ENCODE measurements at regions not wholly inside any gene's neighbourhood (a gene's known extent, or its start where the extent isn't known, plus 50 kb on each side); places are given as distances from the start of the nearest gene placed in this dataset.

DNA sequence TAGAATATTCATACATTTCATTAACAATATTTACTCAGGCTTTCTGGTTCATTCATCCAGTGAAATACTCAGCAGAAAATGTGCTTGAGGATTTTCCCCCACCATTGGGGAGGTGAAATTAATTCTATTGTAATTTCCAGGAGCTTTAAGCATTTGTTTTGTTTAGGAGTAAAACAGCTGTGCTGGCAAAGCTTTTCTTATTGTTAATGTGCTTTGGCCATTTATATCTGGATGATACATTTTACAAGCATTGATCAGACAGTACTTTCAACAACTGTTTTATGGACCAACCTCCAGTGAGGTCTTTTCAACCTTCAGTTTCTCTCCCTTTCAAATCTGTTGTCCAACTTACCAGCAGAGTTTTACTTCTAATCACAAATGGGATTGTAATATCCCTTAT is 672.4 kb downstream of the CDH11 start:
- H3K27ac ChIP-seq (ENCODE audit: low read length) = no peak overlapping the region
- no peaks in the 10 kb centered on the region for H3K27me3 ChIP-seq (ENCODE audit: control insufficient read depth, insufficient read depth, low read length)
- H3K36me3 ChIP-seq (ENCODE audit: control insufficient read depth, insufficient read depth, low read length) = no peaks in the 10 kb centered on the region
- TF ChIP-seq CTCF (IDR thresholded peaks at IDR 0.05) (no peak), POLR2AphosphoS5 (IDR thresholded peaks at IDR 0.05; ENCODE audit: low read depth, low read length) (no peak), TCF7L2 (IDR thresholded peaks at IDR 0.05; ENCODE audit: low read depth, low read length) (no peak), SIN3A (IDR thresholded peaks at IDR 0.05; ENCODE audit: borderline replicate concordance, insufficient read depth, low read depth, low read length) (no peak)
- TF ChIP-seq, protein P1, sequence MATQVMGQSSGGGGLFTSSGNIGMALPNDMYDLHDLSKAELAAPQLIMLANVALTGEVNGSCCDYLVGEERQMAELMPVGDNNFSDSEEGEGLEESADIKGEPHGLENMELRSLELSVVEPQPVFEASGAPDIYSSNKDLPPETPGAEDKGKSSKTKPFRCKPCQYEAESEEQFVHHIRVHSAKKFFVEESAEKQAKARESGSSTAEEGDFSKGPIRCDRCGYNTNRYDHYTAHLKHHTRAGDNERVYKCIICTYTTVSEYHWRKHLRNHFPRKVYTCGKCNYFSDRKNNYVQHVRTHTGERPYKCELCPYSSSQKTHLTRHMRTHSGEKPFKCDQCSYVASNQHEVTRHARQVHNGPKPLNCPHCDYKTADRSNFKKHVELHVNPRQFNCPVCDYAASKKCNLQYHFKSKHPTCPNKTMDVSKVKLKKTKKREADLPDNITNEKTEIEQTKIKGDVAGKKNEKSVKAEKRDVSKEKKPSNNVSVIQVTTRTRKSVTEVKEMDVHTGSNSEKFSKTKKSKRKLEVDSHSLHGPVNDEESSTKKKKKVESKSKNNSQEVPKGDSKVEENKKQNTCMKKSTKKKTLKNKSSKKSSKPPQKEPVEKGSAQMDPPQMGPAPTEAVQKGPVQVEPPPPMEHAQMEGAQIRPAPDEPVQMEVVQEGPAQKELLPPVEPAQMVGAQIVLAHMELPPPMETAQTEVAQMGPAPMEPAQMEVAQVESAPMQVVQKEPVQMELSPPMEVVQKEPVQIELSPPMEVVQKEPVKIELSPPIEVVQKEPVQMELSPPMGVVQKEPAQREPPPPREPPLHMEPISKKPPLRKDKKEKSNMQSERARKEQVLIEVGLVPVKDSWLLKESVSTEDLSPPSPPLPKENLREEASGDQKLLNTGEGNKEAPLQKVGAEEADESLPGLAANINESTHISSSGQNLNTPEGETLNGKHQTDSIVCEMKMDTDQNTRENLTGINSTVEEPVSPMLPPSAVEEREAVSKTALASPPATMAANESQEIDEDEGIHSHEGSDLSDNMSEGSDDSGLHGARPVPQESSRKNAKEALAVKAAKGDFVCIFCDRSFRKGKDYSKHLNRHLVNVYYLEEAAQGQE (IDR thresholded peaks at IDR 0.05; ENCODE audit: insufficient read depth in 1 of 2, low read depth in 2 of 2, low read length in 1 of 2) = no peak
- CTCF ChIA-PET = no interaction called here
- no peak overlapping the region for H3K4me3 ChIP-seq (ENCODE audit: low read depth in 2 of 2, low read length in 2 of 2)
- H3K9me3 ChIP-seq (ENCODE audit: control insufficient read depth, insufficient read depth, low read depth, low read length) = no peaks in the 10 kb centered on the region
- in situ Hi-C loops (cut with HindIII; ENCODE audit: low pct_unique_long_range_greater_than_20kb, low sequenced_read_pairs) (no loop called here), intact Hi-C loops (cut with micrococcal nuclease; ENCODE audit: unreplicated experiment) (no loop called here)
- BruUV-seq (replicated peaks) = no TSS peak
- H3K4me1 ChIP-seq (ENCODE audit: control insufficient read depth, insufficient read depth, low read length) = no peaks in the 10 kb centered on the region
- DNase-seq (ENCODE audit: low read depth, low spot score) (no peak), ATAC-seq (no peak)
- POLR2A ChIA-PET = no interaction called here

- CTCF ChIA-PET = no interaction called here
- no TSS peak for BruUV-seq (replicated peaks)
- TF ChIP-seq SIN3A (IDR thresholded peaks at IDR 0.05; ENCODE audit: borderline replicate concordance, insufficient read depth, low read depth, low read length) = no peak
- no peak for TF ChIP-seq POLR2AphosphoS5 (IDR thresholded peaks at IDR 0.05; ENCODE audit: low read depth, low read length)
- no peak for TF ChIP-seq CTCF (IDR thresholded peaks at IDR 0.05)
- TF ChIP-seq TCF7L2 (IDR thresholded peaks at IDR 0.05; ENCODE audit: low read depth, low read length) = no peak
- TF ChIP-seq, protein P1 (IDR thresholded peaks at IDR 0.05; ENCODE audit: insufficient read depth in 1 of 2, low read depth in 2 of 2, low read length in 1 of 2) = no peak
- Histone ChIP-seq H3K9me3 (ENCODE audit: control insufficient read depth, insufficient read depth, low read depth, low read length) (no peaks in the 10 kb centered on the region), H3K4me3 (ENCODE audit: low read depth in 2 of 2, low read length in 2 of 2) (no peak overlapping the region), H3K27ac (ENCODE audit: low read length) (no peak overlapping the region), H3K36me3 (ENCODE audit: control insufficient read depth, insufficient read depth, low read length) (no peaks in the 10 kb centered on the region), H3K27me3 (ENCODE audit: control insufficient read depth, insufficient read depth, low read length) (no peaks in the 10 kb centered on the region), H3K4me1 (ENCODE audit: control insufficient read depth, insufficient read depth, low read length) (no peaks in the 10 kb centered on the region)
- DNase-seq (ENCODE audit: low read depth, low spot score) = no peak
- in situ Hi-C loops (cut with HindIII; ENCODE audit: low pct_unique_long_range_greater_than_20kb, low sequenced_read_pairs) (no loop called here), intact Hi-C loops (cut with micrococcal nuclease; ENCODE audit: unreplicated experiment) (no loop called here)
- ATAC-seq = no peak
- POLR2A ChIA-PET = no interaction called here
Measured at GRCh38 chr16:64445649-64446048, 676.2 kb downstream of the CDH11 start.
